ENCODE measurements at regions not wholly inside any gene's neighbourhood (a gene's known extent, or its start where the extent isn't known, plus 50 kb on each side); places are given as distances from the start of the nearest gene placed in this dataset.

DNA sequence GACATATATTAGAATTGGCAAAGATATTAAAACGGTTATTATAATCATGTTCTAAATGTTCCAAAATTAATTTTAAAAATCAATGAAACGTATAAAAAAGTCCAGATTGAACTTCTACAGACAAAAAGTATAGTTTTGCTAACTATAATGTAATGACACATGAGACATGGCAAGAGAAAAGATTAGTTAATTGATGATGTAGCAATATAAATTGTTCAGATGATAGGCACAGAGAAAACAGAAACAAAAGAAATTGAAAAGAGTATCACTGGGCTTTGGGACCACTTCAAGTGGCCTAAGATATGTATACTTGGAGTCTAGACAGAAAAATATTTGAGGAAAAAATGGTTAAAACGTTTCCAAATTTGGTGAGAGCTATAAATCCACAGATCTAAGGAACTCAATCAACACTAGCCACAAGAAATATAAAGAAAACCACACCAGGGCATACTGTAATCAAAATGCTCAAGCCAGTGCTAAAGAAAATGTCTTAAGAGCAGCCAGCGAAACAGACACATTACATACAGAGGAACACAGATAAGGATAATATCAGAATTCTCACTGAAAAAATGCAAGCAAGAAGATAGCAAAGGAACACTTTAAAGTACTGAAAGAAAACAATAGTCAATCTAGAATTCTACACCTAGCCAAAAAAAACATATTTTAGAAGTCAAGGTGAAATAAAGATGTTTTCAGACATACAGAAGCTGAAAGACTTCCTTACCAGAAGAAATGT, 172.6 kb upstream of the FOXQ1 start:
- ATAC-seq: no peak

DNA sequence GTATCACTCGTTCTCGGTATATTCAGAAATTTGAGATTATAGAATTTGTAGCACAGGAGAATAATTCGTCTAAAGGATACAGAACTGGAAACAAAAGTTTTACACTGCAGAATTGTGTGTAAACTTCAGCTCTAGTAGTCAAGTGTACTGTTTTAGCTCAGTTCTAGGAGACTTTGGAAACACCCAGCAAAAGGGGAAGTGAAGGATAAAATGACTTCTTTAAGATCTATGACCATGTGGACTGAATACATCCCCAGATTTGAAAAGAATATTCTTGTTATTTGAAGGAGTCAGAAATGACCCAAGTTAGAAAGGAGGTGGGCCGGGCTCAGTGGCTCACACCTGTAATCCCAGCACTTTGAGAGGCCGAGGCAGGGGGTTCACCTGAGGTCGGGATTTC, 174.0 kb upstream of the FOXQ1 start:
- no peaks in the 10 kb centered on the region for H3K9me3 ChIP-seq (ENCODE audit: control insufficient read depth in 1 of 2, insufficient read depth in 1 of 2, low read depth in 1 of 2, low read length in 2 of 2)
- H3K27ac ChIP-seq (ENCODE audit: low read depth, low read length): no peak overlapping the region
- H3K4me3 ChIP-seq (replicated peaks in 1 of 2; ENCODE audit: low read depth in 1 of 2, low read length in 2 of 2): no peak overlapping the region
- ChIA-PET POLR2A (no interaction called here), CTCF (no interaction called here), RAD21 (ENCODE audit: low non-redundant PET in 1 of 2, low total read pairs in 2 of 2, uncharacterized antibody in 2 of 2, unreplicated experiment in 2 of 2) (no interaction called here)
- H3K4me1 ChIP-seq (ENCODE audit: control insufficient read depth in 1 of 2, insufficient read depth in 2 of 2, low read length in 2 of 2): peaks cover 0 to 9% of the 10 kb centered on the region in 2 experiments; a peak in 2 of 4 replicates
- intact Hi-C loops (cut with micrococcal nuclease): no loop called here
- no peaks in the 10 kb centered on the region for H3K9me2 ChIP-seq (ENCODE audit: insufficient read depth)
- no peak overlapping the region for H3K9ac ChIP-seq (ENCODE audit: low read length)
- no peak overlapping the region for H3K4me2 ChIP-seq (ENCODE audit: low read length)
- DNase-seq (ENCODE audit: low read depth, low spot score) (no peak), ATAC-seq (no peak)
- H2AFZ ChIP-seq (ENCODE audit: low read depth, low read length, poor library complexity, severe bottlenecking): no peak overlapping the region
- no peaks in the 10 kb centered on the region; the same call in 1 of the 2 replicates for H4K20me1 ChIP-seq (ENCODE audit: insufficient read depth)
- H3K79me2 ChIP-seq (ENCODE audit: insufficient read depth, low read length): no peaks in the 10 kb centered on the region
- H3K27me3 ChIP-seq (ENCODE audit: insufficient read depth, low read length): no peaks in the 10 kb centered on the region
- H3K36me3 ChIP-seq (ENCODE audit: control insufficient read depth in 1 of 2, insufficient read depth in 2 of 2, low read length in 2 of 2): no peaks in the 10 kb centered on the region
- BruUV-seq (replicated peaks): no TSS peak
- no peak for TF ChIP-seq FOSL1 (IDR thresholded peaks at IDR 0.05; ENCODE audit: low read depth)
- no peak for TF ChIP-seq EZH2phosphoT487 (IDR thresholded peaks at IDR 0.05; ENCODE audit: borderline replicate concordance)
- no peak for TF ChIP-seq YY1 (IDR thresholded peaks at IDR 0.05; ENCODE audit: extremely low read depth, insufficient replicate concordance, low read depth, low read length)
- no peak for TF ChIP-seq SIN3A (IDR thresholded peaks at IDR 0.05; ENCODE audit: low read depth)
- no peak for TF ChIP-seq SRF (IDR thresholded peaks at IDR 0.05; ENCODE audit: low read depth)
- TF ChIP-seq, protein P1, sequence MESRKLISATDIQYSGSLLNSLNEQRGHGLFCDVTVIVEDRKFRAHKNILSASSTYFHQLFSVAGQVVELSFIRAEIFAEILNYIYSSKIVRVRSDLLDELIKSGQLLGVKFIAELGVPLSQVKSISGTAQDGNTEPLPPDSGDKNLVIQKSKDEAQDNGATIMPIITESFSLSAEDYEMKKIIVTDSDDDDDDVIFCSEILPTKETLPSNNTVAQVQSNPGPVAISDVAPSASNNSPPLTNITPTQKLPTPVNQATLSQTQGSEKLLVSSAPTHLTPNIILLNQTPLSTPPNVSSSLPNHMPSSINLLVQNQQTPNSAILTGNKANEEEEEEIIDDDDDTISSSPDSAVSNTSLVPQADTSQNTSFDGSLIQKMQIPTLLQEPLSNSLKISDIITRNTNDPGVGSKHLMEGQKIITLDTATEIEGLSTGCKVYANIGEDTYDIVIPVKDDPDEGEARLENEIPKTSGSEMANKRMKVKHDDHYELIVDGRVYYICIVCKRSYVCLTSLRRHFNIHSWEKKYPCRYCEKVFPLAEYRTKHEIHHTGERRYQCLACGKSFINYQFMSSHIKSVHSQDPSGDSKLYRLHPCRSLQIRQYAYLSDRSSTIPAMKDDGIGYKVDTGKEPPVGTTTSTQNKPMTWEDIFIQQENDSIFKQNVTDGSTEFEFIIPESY (IDR thresholded peaks at IDR 0.05; ENCODE audit: extremely low read depth, insufficient replicate concordance, low read length): no peak
- TF ChIP-seq ZNF274 (IDR thresholded peaks at IDR 0.05; ENCODE audit: low read depth, low read length): no peak
- no peak for TF ChIP-seq CEBPB (IDR thresholded peaks at IDR 0.05; ENCODE audit: low read depth)
- no peak for TF ChIP-seq RAD21 (IDR thresholded peaks at IDR 0.05; ENCODE audit: low read depth)
- no peak for TF ChIP-seq EZH2 (IDR thresholded peaks at IDR 0.05)

More for the DNA sequence above, 172.6 kb upstream of the FOXQ1 start:
- no peak overlapping the region for H3K4me3 ChIP-seq (replicated peaks in 1 of 2; ENCODE audit: low read depth in 1 of 2, low read length in 2 of 2)
- no peaks in the 10 kb centered on the region for H3K79me2 ChIP-seq (ENCODE audit: insufficient read depth, low read length)
- intact Hi-C loops (cut with micrococcal nuclease): no loop called here
- no peak overlapping the region for H3K4me2 ChIP-seq (ENCODE audit: low read length)
- no peaks in the 10 kb centered on the region for H3K27me3 ChIP-seq (ENCODE audit: insufficient read depth, low read length)
- H2AFZ ChIP-seq (ENCODE audit: low read depth, low read length, poor library complexity, severe bottlenecking): no peak overlapping the region
- H3K9ac ChIP-seq (ENCODE audit: low read length): no peak overlapping the region
- ChIA-PET RAD21 (ENCODE audit: low non-redundant PET in 1 of 2, low total read pairs in 2 of 2, uncharacterized antibody in 2 of 2, unreplicated experiment in 2 of 2) (no interaction called here), CTCF (no interaction called here), POLR2A (no interaction called here)
- TF ChIP-seq, protein P1 (IDR thresholded peaks at IDR 0.05; ENCODE audit: extremely low read depth, insufficient replicate concordance, low read length): no peak
- TF ChIP-seq EZH2phosphoT487 (IDR thresholded peaks at IDR 0.05; ENCODE audit: borderline replicate concordance) (no peak), EGR1 (IDR thresholded peaks at IDR 0.05; ENCODE audit: low read depth) (no peak), CBX3 (IDR thresholded peaks at IDR 0.05; ENCODE audit: low read depth) (no peak), SIN3A (IDR thresholded peaks at IDR 0.05; ENCODE audit: low read depth) (no peak), SRF (IDR thresholded peaks at IDR 0.05; ENCODE audit: low read depth) (no peak), RAD21 (IDR thresholded peaks at IDR 0.05; ENCODE audit: low read depth) (no peak), YY1 (IDR thresholded peaks at IDR 0.05; ENCODE audit: extremely low read depth, insufficient replicate concordance, low read depth, low read length) (no peak), TCF7L2 (IDR thresholded peaks at IDR 0.05; ENCODE audit: borderline replicate concordance, extremely low read depth, insufficient read depth, insufficient read length) (no peak)
- no peak overlapping the region for H3K27ac ChIP-seq (ENCODE audit: low read depth, low read length)
- H3K4me1 ChIP-seq (ENCODE audit: control insufficient read depth in 1 of 2, insufficient read depth in 2 of 2, low read length in 2 of 2): peaks cover 0 to 9% of the 10 kb centered on the region in 2 experiments; a peak in 2 of 4 replicates
- no peaks in the 10 kb centered on the region for H3K9me3 ChIP-seq (ENCODE audit: control insufficient read depth in 1 of 2, insufficient read depth in 1 of 2, low read depth in 1 of 2, low read length in 2 of 2)
- H3K9me2 ChIP-seq (ENCODE audit: insufficient read depth): no peaks in the 10 kb centered on the region
- BruUV-seq (replicated peaks): no TSS peak
- H4K20me1 ChIP-seq (ENCODE audit: insufficient read depth): no peaks in the 10 kb centered on the region; the same call in 1 of the 2 replicates
- no peak for DNase-seq (ENCODE audit: low read depth, low spot score)
- H3K36me3 ChIP-seq (ENCODE audit: control insufficient read depth in 1 of 2, insufficient read depth in 2 of 2, low read length in 2 of 2): no peaks in the 10 kb centered on the region
